ENCODE measurements at regions not wholly inside any gene's neighbourhood (a gene's known extent, or its start where the extent isn't known, plus 50 kb on each side); places are given as distances from the start of the nearest gene placed in this dataset.

DNA sequence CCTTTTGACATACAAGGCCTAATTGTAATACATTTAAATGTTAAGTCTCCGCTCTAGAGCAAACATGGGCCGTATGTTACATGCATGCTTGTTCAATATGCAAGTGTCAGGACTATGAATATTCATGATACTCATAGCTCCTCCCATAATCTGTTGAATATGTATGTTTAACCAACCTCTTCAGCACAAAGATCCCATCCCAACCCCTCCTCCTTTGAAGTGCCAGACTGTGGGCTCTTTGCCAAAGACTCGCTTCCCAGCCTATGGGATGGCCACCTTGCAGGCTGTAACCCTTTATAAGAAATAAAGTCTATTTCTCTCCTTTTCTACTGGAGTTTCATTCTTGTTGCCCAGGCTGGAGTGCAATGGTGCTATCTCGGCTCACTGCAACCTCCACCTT, 156.2 kb downstream of the ABCC12 start:
- TF ChIP-seq POLR2A (IDR thresholded peaks at IDR 0.05; ENCODE audit: extremely low read depth, insufficient read length): no peak
- TF ChIP-seq, protein P1, sequence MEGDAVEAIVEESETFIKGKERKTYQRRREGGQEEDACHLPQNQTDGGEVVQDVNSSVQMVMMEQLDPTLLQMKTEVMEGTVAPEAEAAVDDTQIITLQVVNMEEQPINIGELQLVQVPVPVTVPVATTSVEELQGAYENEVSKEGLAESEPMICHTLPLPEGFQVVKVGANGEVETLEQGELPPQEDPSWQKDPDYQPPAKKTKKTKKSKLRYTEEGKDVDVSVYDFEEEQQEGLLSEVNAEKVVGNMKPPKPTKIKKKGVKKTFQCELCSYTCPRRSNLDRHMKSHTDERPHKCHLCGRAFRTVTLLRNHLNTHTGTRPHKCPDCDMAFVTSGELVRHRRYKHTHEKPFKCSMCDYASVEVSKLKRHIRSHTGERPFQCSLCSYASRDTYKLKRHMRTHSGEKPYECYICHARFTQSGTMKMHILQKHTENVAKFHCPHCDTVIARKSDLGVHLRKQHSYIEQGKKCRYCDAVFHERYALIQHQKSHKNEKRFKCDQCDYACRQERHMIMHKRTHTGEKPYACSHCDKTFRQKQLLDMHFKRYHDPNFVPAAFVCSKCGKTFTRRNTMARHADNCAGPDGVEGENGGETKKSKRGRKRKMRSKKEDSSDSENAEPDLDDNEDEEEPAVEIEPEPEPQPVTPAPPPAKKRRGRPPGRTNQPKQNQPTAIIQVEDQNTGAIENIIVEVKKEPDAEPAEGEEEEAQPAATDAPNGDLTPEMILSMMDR (IDR thresholded peaks at IDR 0.05; ENCODE audit: low read depth, low read length): no peak
- TF ChIP-seq, protein P2, sequence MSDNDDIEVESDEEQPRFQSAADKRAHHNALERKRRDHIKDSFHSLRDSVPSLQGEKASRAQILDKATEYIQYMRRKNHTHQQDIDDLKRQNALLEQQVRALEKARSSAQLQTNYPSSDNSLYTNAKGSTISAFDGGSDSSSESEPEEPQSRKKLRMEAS (IDR thresholded peaks at IDR 0.05; ENCODE audit: low read depth, low read length): no peak
